ENCODE measurements at regions not wholly inside any gene's neighbourhood (a gene's known extent, or its start where the extent isn't known, plus 50 kb on each side); places are given as distances from the start of the nearest gene placed in this dataset.

DNA sequence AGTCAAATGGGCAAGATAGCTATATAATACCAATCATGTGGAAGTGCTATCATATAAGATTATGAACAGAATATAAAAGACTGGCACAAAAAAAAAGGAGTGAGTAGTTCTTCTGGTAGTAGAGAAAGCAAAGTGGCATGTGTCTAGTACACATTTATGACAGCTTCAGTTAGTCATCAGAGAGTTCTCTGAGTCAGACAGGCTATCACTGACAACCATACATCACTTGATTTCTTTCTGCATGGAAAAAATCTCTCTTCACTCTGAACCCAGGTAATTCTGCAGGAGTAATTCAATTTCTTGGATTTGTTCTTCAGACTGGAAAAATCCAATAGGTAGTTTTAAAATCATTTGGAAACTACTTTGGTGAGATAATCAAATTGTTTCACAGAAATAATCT, 286.8 kb upstream of the ANO3 start:
- Histone ChIP-seq H3K36me3 (no peaks in the 10 kb centered on the region), H3K4me3 (no peak overlapping the region), H3K9me3 (no peaks in the 10 kb centered on the region), H3K27ac (no peak overlapping the region), H3K27me3 (no peaks in the 10 kb centered on the region), H3K4me1 (no peaks in the 10 kb centered on the region)
- DNase-seq, result no peak
- intact Hi-C loops (cut with DNase I), result no loop called here
- TF ChIP-seq POLR2AphosphoS5 (IDR thresholded peaks at IDR 0.05) (no peak), EP300 (IDR thresholded peaks at IDR 0.05) (no peak), POLR2A (IDR thresholded peaks at IDR 0.05) (no peak)
- TF ChIP-seq, protein P1, sequence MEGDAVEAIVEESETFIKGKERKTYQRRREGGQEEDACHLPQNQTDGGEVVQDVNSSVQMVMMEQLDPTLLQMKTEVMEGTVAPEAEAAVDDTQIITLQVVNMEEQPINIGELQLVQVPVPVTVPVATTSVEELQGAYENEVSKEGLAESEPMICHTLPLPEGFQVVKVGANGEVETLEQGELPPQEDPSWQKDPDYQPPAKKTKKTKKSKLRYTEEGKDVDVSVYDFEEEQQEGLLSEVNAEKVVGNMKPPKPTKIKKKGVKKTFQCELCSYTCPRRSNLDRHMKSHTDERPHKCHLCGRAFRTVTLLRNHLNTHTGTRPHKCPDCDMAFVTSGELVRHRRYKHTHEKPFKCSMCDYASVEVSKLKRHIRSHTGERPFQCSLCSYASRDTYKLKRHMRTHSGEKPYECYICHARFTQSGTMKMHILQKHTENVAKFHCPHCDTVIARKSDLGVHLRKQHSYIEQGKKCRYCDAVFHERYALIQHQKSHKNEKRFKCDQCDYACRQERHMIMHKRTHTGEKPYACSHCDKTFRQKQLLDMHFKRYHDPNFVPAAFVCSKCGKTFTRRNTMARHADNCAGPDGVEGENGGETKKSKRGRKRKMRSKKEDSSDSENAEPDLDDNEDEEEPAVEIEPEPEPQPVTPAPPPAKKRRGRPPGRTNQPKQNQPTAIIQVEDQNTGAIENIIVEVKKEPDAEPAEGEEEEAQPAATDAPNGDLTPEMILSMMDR (IDR thresholded peaks at IDR 0.05), result no peak

DNA sequence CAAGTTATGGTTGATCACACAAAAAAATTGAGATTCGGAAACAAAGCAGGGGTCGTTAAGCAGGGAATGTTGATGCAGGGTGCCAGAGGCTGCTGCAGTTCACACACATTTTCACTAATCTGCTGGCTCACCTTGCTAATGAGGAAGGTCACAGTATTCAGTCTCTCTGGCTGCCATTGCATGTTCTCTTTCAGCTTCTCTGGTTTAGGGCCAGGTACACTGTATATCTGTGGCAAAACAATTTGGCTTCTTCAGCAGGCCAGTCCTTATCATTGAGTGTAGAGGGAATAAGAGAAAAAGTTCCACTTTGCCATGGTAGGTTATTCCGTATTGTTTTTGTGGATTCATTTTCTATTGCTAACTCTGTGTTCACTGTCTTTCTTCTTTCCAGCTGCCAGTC, 283.7 kb upstream of the ANO3 start:
- DNase-seq, result no peak
- intact Hi-C loops (cut with DNase I), result no loop called here
- Histone ChIP-seq H3K27me3 (no peaks in the 10 kb centered on the region), H3K4me3 (no peak overlapping the region), H3K9me3 (no peaks in the 10 kb centered on the region), H3K36me3 (no peaks in the 10 kb centered on the region), H3K27ac (no peak overlapping the region), H3K4me1 (no peaks in the 10 kb centered on the region)
- WGBS, 2 donors, result 81 to 85% methylated on average over 3 of the region's 3 CpGs
- TF ChIP-seq, protein P1 (IDR thresholded peaks at IDR 0.05), result no peak
- TF ChIP-seq POLR2A (IDR thresholded peaks at IDR 0.05) (no peak), POLR2AphosphoS5 (IDR thresholded peaks at IDR 0.05) (no peak), EP300 (IDR thresholded peaks at IDR 0.05) (no peak)

DNA sequence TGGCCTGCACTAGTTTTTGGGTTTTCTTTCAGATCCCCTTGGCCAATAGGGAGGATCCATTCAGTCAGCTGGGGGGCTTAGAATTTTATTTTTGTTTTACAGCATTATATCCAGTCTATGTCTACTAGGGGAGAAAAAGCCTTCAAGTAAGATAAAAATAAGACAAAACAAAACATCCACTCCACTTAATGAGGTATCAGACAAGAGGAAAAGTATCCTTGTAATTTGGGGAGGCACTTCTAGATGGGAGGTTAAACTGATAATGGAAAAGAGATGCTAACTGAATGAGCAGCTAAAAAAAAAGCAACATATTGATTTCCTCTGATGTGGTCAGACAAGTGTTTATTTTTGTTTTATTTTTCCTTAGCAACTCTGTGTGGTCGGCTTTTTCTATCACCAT, 278.0 kb upstream of the ANO3 start:
- no peak for DNase-seq
- H3K36me3 ChIP-seq, result no peaks in the 10 kb centered on the region
- no peaks in the 10 kb centered on the region for H3K27me3 ChIP-seq
- H3K4me1 ChIP-seq, result no peaks in the 10 kb centered on the region
- 35 to 80% methylated on average over 1 of the region's 1 CpG for WGBS, 2 donors
- H3K9me3 ChIP-seq, result no peaks in the 10 kb centered on the region
- intact Hi-C loops (cut with DNase I), result no loop called here
- TF ChIP-seq, protein P1 (IDR thresholded peaks at IDR 0.05), result no peak
- TF ChIP-seq POLR2A (IDR thresholded peaks at IDR 0.05), result no peak
- TF ChIP-seq POLR2AphosphoS5 (IDR thresholded peaks at IDR 0.05), result no peak
- TF ChIP-seq EP300 (IDR thresholded peaks at IDR 0.05), result no peak
- H3K4me3 ChIP-seq, result no peak overlapping the region
- no peak overlapping the region for H3K27ac ChIP-seq

DNA sequence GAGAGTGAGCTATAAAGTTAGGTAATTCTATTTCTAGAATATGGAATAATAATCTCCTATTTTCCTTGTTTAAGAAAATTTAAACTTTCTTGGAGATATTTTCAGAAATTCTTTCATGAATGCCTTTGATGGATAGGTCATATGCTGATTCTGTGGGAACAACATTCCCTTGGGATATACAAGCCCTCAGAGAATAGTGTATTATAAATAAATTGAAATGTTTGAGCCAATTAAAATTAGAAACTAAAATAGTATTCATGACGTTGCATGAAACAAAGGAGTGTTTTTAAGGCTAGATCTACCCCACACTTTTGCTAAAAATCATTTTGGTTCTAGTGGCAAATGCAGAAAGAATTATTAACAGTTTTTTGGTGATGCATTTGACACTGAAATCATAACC, 269.3 kb upstream of the ANO3 start:
- intact Hi-C loops (cut with DNase I), result no loop called here
- TF ChIP-seq, protein P1 (IDR thresholded peaks at IDR 0.05), result no peak
- no peak for TF ChIP-seq POLR2AphosphoS5 (IDR thresholded peaks at IDR 0.05)
- no peak for TF ChIP-seq EP300 (IDR thresholded peaks at IDR 0.05)
- TF ChIP-seq POLR2A (IDR thresholded peaks at IDR 0.05), result no peak
- no peaks in the 10 kb centered on the region for H3K4me1 ChIP-seq
- no peak overlapping the region for H3K27ac ChIP-seq
- no peaks in the 10 kb centered on the region for H3K9me3 ChIP-seq
- H3K27me3 ChIP-seq, result no peaks in the 10 kb centered on the region
- H3K36me3 ChIP-seq, result no peaks in the 10 kb centered on the region
- no peak for DNase-seq
- whole genome bisulfite sequencing, 2 donors, result 46 to 57% methylated on average over 1 of the region's 1 CpG
- no peak overlapping the region for H3K4me3 ChIP-seq

DNA sequence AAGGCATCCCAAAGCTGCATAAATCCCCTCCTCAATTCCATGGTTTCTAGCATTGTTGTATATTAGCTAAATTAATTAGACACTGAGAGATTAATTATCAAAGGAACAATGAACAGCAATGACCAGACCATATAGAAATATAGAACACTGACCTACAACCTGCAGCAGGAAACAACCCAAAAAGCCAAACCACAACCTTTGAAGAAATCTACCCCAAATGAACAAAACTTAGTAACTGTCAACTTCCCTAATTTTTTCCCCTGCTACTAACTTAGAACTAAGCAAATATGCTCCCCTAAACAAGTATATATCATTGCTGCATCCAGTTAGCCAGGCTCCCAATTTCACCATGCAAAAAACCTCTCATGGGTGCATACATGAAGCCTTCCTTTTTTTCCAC, 268.0 kb upstream of the ANO3 start:
- Histone ChIP-seq H3K36me3 (no peaks in the 10 kb centered on the region), H3K4me1 (no peaks in the 10 kb centered on the region), H3K4me3 (no peak overlapping the region), H3K27me3 (no peaks in the 10 kb centered on the region), H3K9me3 (no peaks in the 10 kb centered on the region), H3K27ac (no peak overlapping the region)
- DNase-seq, result no peak
- no peak for TF ChIP-seq EP300 (IDR thresholded peaks at IDR 0.05)
- intact Hi-C loops (cut with DNase I), result no loop called here
